Neural progenitor cell (in vitro differentiated cells): ENCODE measurements at regions not wholly inside any gene's neighbourhood (a gene's known extent, or its start where the extent isn't known, plus 50 kb on each side); places are given as distances from the start of the nearest gene placed in this dataset.

Source experiments
- CTCF ChIP-seq: fragments of 200-600 bp; sonication (generic); IDR thresholded peaks from 2 replicates; pipeline ENCODE4 v1.5.1; 2017; ENCODE audit warnings: antibody characterized with exemption, mild to moderate bottlenecking
- EZH2 ChIP-seq: fragments of 200-600 bp; sonication (generic); IDR thresholded peaks from 2 replicates; pipeline ENCODE4 v1.6.1; 2017; ENCODE audit warnings: antibody characterized with exemption, mild to moderate bottlenecking, moderate library complexity
- EZH2phosphoT487 ChIP-seq: fragments of 200-600 bp; sonication (generic); IDR thresholded peaks from 2 replicates; pipeline ENCODE4 v1.6.1; 2017; ENCODE audit warnings: antibody characterized with exemption

GRCh38 chr15:72978223-72978622, 74.0 kb upstream of the NEO1 start:
- TF ChIP-seq CTCF (no peak), EZH2phosphoT487 (no peak), EZH2 (no peak)
